Neuronal stem cell (in vitro differentiated cells): ENCODE measurements at regions not wholly inside any gene's neighbourhood (a gene's known extent, or its start where the extent isn't known, plus 50 kb on each side); places are given as distances from the start of the nearest gene placed in this dataset.

Experiments used
- DNase-seq: peaks from one replicate; pipeline ENCODE4 v3.0.0-alpha.2; 2013; ENCODE audit warnings: low spot score
- H2AFZ ChIP-seq: one replicate; pipeline ENCODE4 v1.6.1; 2013; ENCODE audit warnings: mild to moderate bottlenecking, low read length, inconsistent platforms
- H2AK5ac ChIP-seq: 2 replicates; pipeline ENCODE4 v1.6.1; 2013; ENCODE audit warnings: low read depth, mild to moderate bottlenecking, inconsistent platforms, low read length, moderate library complexity, mixed read lengths
- H2BK120ac ChIP-seq: 2 replicates; pipeline ENCODE4 v1.6.1; 2013; ENCODE audit warnings: low read depth, mild to moderate bottlenecking, inconsistent platforms, low read length, moderate library complexity, mixed read lengths
- H2BK12ac ChIP-seq: one replicate; pipeline ENCODE4 v1.6.1; 2013; ENCODE audit warnings: low read length, inconsistent platforms
- H2BK15ac ChIP-seq: 2 replicates; pipeline ENCODE4 v1.6.1; 2013; ENCODE audit warnings: mild to moderate bottlenecking, low read length, inconsistent platforms, mixed read lengths
- H2BK5ac ChIP-seq: one replicate; pipeline ENCODE4 v1.6.1; 2013; ENCODE audit warnings: inconsistent platforms, mild to moderate bottlenecking, low read length, moderate library complexity
- H3K14ac ChIP-seq: one replicate; pipeline ENCODE4 v1.6.1; 2013; ENCODE audit warnings: low read length, inconsistent platforms
- H3K18ac ChIP-seq: 2 replicates; pipeline ENCODE4 v1.6.1; 2013; ENCODE audit warnings: low read length, inconsistent platforms
- H3K23ac ChIP-seq: 2 replicates; pipeline ENCODE4 v1.6.1; 2013; ENCODE audit warnings: low read depth, mild to moderate bottlenecking, mixed read lengths, low read length, inconsistent platforms; ENCODE audit not compliant: poor library complexity
- H3K27ac ChIP-seq: replicated peaks from 3 replicates; pipeline ENCODE4 v1.5.1; 2013; ENCODE audit warnings: low read length, inconsistent platforms
- H3K27me3 ChIP-seq, 3 experiments: 2 replicates each; pipeline ENCODE4 v1.6.1; 2013; ENCODE audit warnings: low read length in 3 of 3, mild to moderate bottlenecking in 2 of 3, inconsistent platforms in 1 of 3, low read depth in 1 of 3, mixed read lengths in 1 of 3, moderate library complexity in 1 of 3; ENCODE audit not compliant: control insufficient read depth in 3 of 3, insufficient read depth in 3 of 3
- H3K36me3 ChIP-seq, 2 donors: replicated peaks in 1 of 2; 2 replicates each; pipeline ENCODE4 v1.6.1; 2013; ENCODE audit warnings: low read length in 2 of 2; ENCODE audit not compliant: control insufficient read depth in 2 of 2, insufficient read depth in 2 of 2
- H3K4ac ChIP-seq: 2 replicates; pipeline ENCODE4 v1.6.1; 2013; ENCODE audit warnings: inconsistent platforms, mild to moderate bottlenecking, low read length, moderate library complexity
- H3K4me1 ChIP-seq, 2 donors: 1 replicate in 1 of 2; 2 replicates in 1 of 2; pipeline ENCODE4 v1.6.1; 2013; ENCODE audit warnings: low read length in 2 of 2, low read depth in 1 of 2; ENCODE audit not compliant: control insufficient read depth in 2 of 2, insufficient read depth in 1 of 2
- H3K4me2 ChIP-seq: one replicate; pipeline ENCODE4 v1.6.1; 2013; ENCODE audit warnings: mild to moderate bottlenecking, low read length, inconsistent platforms; ENCODE audit not compliant: insufficient read depth, poor library complexity, severe bottlenecking
- H3K4me3 ChIP-seq, 2 donors: 2 replicates each; pipeline ENCODE4 v1.5.1; 2013; ENCODE audit warnings: low read length in 2 of 2, mild to moderate bottlenecking in 2 of 2, inconsistent platforms in 1 of 2, moderate library complexity in 1 of 2
- H3K79me1 ChIP-seq: one replicate; pipeline ENCODE4 v1.6.1; 2013; ENCODE audit warnings: low read depth, mild to moderate bottlenecking, inconsistent platforms, low read length, moderate library complexity
- H3K9ac ChIP-seq: one replicate; pipeline ENCODE4 v1.6.1; 2013; ENCODE audit warnings: mild to moderate bottlenecking, low read depth, low read length, inconsistent platforms; ENCODE audit not compliant: poor library complexity
- H3K9me3 ChIP-seq, 2 donors: replicated peaks in 1 of 2; 2 replicates each; pipeline versions ENCODE3 to v1.6.1; 2013; ENCODE audit warnings: low read length in 2 of 2, mild to moderate bottlenecking in 2 of 2, inconsistent platforms in 1 of 2, low read depth in 1 of 2, mixed read lengths in 1 of 2, moderate library complexity in 1 of 2; ENCODE audit not compliant: control insufficient read depth in 2 of 2, insufficient read depth in 1 of 2
- H4K8ac ChIP-seq: one replicate; pipeline ENCODE4 v1.6.1; 2013; ENCODE audit warnings: low read depth, mild to moderate bottlenecking, inconsistent platforms, low read length, moderate library complexity
- H4K91ac ChIP-seq: one replicate; pipeline ENCODE4 v1.6.1; 2013; ENCODE audit warnings: low read length, low read depth, mild to moderate bottlenecking, inconsistent platforms; ENCODE audit not compliant: poor library complexity
- WGBS, 2 donors: extraction: QIAGEN DNeasy Blood & Tissue Kit; methylation state at CpG; one replicate each; pipeline ENCODE4 v1.1.7; 2013; ENCODE audit warnings: missing lambda C conversion rate in 2 of 2, mixed read lengths in 1 of 2; ENCODE audit not compliant: insufficient read length in 2 of 2, insufficient replicate concordance in 1 of 2; ENCODE audit errors: extremely low coverage in 2 of 2; 5-methylcytosine and 5-hydroxymethylcytosine counted together

DNA sequence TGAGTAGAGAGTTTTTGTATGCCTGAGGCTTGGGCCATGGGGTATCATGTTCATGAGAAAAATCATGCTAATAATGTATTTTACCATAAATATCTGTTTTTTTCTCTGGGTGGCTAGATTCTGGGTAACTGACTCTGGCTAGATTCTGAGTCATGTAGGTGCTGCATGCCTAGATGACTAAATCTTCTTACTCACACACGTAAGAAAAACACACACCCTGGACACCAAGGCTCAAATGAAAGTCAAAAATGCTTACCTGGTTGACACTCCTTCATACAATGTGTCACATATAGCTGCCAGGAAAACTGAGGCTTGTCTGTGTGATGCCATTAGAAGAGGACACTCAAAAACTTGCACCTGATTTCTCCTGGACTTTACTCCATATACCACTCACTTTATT, 597.4 kb upstream of the SLITRK1 start:
- Histone ChIP-seq H3K4me2 (no peak overlapping the region), H2AK5ac (no peak overlapping the region), H3K27me3 (no peaks in the 10 kb centered on the region), H3K18ac (no peak overlapping the region), H3K27ac (no peak overlapping the region), H4K8ac (no peak overlapping the region), H3K4me1 (no peaks in the 10 kb centered on the region), H2BK120ac (no peak overlapping the region), H3K14ac (no peak overlapping the region), H3K36me3 (no peaks in the 10 kb centered on the region), H3K9me3 (no peaks in the 10 kb centered on the region), H3K23ac (no peak overlapping the region), H2BK12ac (no peak overlapping the region), H3K79me1 (no peaks in the 10 kb centered on the region), H2AFZ (no peak overlapping the region), H4K91ac (no peak overlapping the region), H3K4me3 (no peak overlapping the region), H2BK5ac (no peak overlapping the region), H3K4ac (no peak overlapping the region), H3K9ac (no peak overlapping the region), H2BK15ac (no peak overlapping the region)
- no CpG with 5 or more reads among the region's 1 CpG for WGBS, 2 donors
- no peak for DNase-seq

DNA sequence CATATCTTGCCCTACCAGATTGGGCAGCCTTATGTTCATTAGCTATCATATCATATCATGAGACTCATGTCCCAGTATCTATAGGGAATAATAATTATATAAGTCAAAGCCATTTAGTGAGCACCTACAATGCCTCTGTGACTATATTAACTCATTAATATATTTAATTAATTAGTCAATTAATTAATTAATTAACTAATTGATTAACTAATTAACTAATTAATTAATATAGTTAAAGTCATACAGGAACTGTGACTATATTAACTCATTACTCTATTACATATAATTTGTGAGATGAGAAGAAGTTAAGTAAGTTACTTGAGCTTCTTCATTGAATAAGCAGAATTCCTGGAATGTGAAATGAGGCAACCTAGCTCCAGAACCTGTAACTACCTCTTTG, 588.3 kb upstream of the SLITRK1 start:
- Histone ChIP-seq H2AK5ac (no peak overlapping the region), H3K4me3 (no peak overlapping the region), H3K9ac (no peak overlapping the region), H3K27ac (no peak overlapping the region), H3K9me3 (no peaks in the 10 kb centered on the region), H3K18ac (no peak overlapping the region), H3K36me3 (no peaks in the 10 kb centered on the region), H3K79me1 (no peaks in the 10 kb centered on the region), H3K27me3 (no peaks in the 10 kb centered on the region), H3K4me1 (no peaks in the 10 kb centered on the region), H4K91ac (no peak overlapping the region), H4K8ac (no peak overlapping the region), H2AFZ (no peak overlapping the region), H3K14ac (no peak overlapping the region), H3K23ac (no peak overlapping the region), H2BK5ac (no peak overlapping the region), H3K4ac (no peak overlapping the region), H3K4me2 (no peak overlapping the region), H2BK120ac (no peak overlapping the region), H2BK15ac (no peak overlapping the region), H2BK12ac (no peak overlapping the region)
- no peak for DNase-seq

DNA sequence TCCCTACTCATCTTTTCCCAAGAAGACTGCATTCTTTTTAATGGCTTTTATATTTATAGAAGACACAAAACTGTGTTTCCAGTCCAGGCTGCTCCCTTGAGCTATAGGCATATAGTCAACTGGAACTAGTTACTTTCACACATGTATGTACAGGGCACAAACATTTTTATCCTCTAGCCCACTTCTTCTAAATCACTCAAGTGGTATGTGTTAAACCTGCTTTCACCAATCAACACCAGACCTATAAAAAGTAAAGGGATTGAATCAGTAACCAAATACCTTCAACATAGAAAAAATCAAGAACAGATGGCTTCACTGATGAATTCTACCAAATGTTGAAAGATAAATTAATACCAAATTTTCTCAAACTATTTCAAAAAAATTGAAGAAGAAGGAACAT, 584.2 kb upstream of the SLITRK1 start:
- no peak overlapping the region for H3K14ac ChIP-seq
- H3K79me1 ChIP-seq, result no peaks in the 10 kb centered on the region
- no peak overlapping the region for H2BK5ac ChIP-seq
- no peaks in the 10 kb centered on the region for H3K4me1 ChIP-seq
- no peak overlapping the region for H3K4me3 ChIP-seq
- no peak overlapping the region for H3K27ac ChIP-seq
- no peaks in the 10 kb centered on the region for H3K27me3 ChIP-seq
- no peaks in the 10 kb centered on the region for H3K9me3 ChIP-seq
- no peak overlapping the region for H3K4ac ChIP-seq
- no peak overlapping the region for H3K9ac ChIP-seq
- H2BK12ac ChIP-seq, result no peak overlapping the region
- no peak overlapping the region for H3K4me2 ChIP-seq
- H2BK15ac ChIP-seq, result no peak overlapping the region
- H2AK5ac ChIP-seq, result no peak overlapping the region
- no peak overlapping the region for H2AFZ ChIP-seq
- no peak for DNase-seq
- H4K91ac ChIP-seq, result no peak overlapping the region
- H3K36me3 ChIP-seq, result no peaks in the 10 kb centered on the region
- H4K8ac ChIP-seq, result no peak overlapping the region
- no peak overlapping the region for H3K23ac ChIP-seq
- H3K18ac ChIP-seq, result no peak overlapping the region
- H2BK120ac ChIP-seq, result no peak overlapping the region

DNA sequence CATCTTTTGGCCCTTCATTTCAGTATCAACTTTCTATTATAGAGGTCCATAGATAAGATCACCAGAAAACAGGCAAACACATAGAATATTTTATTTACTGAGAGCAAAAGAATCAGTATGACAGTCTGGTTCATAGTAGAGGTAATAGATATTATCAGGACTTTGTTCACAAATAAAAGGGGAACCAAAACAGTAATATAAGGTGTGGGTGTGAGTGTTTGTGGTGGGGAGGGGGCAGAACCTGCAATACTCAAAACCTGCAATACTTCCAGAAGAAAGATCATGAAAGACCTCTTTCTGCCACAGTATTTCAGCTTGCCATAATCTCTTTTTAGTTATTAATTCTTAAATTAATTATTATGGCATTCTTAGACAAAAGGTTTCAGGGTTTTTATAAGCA, 578.7 kb upstream of the SLITRK1 start:
- peaks cover 0 to 1% of the 10 kb centered on the region in 2 donors for H3K9me3 ChIP-seq
- H3K23ac ChIP-seq, result no peak overlapping the region
- no peak overlapping the region for H2AK5ac ChIP-seq
- H4K91ac ChIP-seq, result no peak overlapping the region
- no peaks in the 10 kb centered on the region for H3K79me1 ChIP-seq
- H2BK15ac ChIP-seq, result no peak overlapping the region
- H3K18ac ChIP-seq, result no peak overlapping the region
- H2BK12ac ChIP-seq, result no peak overlapping the region
- DNase-seq, result no peak
- no peak overlapping the region for H3K14ac ChIP-seq
- no peaks in the 10 kb centered on the region for H3K36me3 ChIP-seq
- no peak overlapping the region for H2BK5ac ChIP-seq
- no peak overlapping the region for H3K4ac ChIP-seq
- H4K8ac ChIP-seq, result no peak overlapping the region
- no peaks in the 10 kb centered on the region for H3K27me3 ChIP-seq
- no peak overlapping the region for H3K9ac ChIP-seq
- no peaks in the 10 kb centered on the region for H3K4me1 ChIP-seq
- no peak overlapping the region for H3K27ac ChIP-seq
- H2AFZ ChIP-seq, result no peak overlapping the region
- H2BK120ac ChIP-seq, result no peak overlapping the region
- H3K4me3 ChIP-seq, result no peak overlapping the region
- no peak overlapping the region for H3K4me2 ChIP-seq
